GM19328 (cell line): ENCODE measurements at regions not wholly inside any gene's neighbourhood (a gene's known extent, or its start where the extent isn't known, plus 50 kb on each side); places are given as distances from the start of the nearest gene placed in this dataset.

Experiments
- ATAC-seq: cut with Tn5 transposase; IDR thresholded peaks from one replicate; pipeline ENCODE4 v1.9.1; 2021; ENCODE audit warnings: mild to moderate bottlenecking, moderate library complexity; ENCODE audit not compliant: unreplicated experiment

DNA sequence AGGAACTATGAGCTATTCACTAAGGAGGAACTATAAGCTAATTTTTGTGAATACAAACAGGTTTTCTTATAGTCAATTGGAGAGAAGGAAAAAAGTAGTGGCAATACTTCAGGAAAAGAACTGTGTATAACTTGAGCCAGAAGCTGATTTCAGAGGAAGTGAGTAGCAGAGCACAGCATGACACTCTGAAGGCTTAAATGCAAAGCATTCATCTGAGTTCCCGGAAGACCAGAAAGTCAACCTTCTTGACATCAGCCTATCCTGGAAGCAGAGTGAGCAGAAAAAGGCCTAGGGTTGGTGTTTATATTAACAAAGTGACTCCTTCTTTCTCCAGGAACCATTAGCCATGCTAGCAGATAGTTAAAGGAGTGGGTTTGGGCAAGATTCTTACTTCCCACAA, 545.2 kb downstream of the MRPL39 start:
- no peak for ATAC-seq

DNA sequence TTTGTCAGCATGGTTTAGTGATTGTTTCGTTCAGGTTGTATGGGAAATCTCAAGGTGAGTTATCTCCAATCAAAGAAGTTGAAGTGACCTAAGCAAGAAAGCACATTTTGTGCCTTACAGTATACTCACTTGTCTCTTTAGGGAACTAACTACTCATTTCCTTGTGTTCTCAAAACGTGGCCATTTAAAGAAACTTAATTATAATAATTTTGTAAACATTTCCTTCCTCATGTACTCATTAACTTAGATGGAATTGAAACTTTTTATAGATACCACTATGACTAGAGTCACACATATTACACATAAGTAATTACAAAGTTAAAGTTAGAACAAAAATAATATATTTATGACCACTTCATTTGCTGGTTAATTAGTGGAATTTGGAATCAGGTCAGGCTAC, 552.6 kb downstream of the MRPL39 start:
- ATAC-seq: no peak

DNA sequence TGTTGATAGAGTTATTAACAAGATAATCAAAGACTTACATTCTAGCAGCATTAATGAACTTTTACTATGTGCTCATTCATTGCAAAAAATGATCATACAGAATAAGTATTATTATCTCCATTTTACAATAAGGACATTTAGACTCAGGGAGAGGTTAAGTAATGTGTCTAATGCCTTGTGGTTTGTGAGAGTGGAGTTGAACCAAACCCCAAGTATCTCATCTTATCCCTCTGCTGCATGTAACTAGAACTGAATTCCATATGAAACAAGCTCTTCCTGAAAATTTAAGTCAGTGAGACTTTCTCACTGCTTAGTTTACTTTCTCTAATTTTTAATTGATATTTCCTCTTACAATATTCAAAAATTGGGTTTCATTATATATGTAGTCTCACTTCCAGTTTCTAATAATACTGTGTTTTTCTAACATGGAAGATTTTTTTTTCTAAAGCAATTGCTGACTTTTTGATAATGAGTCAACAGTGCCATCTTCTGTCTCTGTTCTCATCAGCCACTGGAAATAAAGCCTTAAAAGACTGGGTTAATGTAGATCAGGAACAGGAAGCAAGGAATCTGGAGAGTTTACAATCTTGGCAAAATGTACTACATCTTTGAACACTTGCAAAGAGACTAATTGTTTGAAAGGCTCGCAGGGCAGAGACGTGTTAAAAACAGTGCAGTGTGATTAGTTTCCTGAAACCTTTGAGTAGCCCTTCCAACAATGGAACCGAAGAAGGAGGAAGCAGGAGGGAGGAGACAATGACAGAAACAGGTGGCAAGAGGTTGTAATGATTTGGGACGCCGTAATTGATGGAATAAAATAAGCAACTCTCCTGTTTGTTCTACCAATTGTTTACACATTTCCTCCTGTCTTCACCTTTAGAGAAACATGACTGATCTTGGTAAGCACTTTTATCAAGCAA, 567.6 kb downstream of the MRPL39 start:
- ATAC-seq: peak; percentile 85

DNA sequence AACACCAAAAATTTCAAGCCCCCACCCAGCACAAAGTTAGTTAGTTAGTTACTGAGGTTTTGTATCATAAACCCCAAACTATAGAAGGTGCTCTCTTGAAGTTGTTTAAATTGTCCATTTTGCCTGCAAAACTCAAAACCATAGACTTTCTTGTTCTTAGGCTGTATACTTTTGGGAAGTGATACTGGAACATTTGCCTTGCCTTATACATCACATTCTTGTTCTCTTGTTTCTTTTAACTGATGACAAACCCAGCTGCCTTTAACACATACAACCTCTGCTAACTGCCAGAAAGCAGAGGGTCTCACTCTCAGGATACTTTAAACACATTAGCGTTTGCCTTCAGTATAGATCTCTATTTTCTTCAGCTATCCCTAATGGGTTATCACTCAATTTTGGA, 570.5 kb downstream of the MRPL39 start:
- no peak for ATAC-seq

DNA sequence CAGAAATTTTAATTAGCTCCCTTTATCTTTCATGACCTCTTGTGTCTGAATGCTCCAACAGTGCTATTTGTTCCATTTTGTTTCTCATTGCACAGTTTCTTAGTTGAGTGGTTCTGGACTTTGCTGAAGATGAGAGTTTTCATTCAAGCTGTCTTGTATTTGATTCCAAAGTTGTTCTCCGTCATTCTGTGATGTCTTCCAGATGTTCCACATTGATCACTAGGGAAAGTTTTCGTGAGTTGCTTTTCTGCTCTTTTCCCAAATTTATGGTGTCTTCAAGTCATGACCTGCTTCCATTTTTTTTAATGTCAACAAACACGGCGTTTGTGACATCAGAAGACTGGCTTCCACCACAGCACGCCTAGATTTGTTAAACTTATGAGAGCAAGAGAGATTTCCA, 575.5 kb downstream of the MRPL39 start:
- no peak for ATAC-seq

DNA sequence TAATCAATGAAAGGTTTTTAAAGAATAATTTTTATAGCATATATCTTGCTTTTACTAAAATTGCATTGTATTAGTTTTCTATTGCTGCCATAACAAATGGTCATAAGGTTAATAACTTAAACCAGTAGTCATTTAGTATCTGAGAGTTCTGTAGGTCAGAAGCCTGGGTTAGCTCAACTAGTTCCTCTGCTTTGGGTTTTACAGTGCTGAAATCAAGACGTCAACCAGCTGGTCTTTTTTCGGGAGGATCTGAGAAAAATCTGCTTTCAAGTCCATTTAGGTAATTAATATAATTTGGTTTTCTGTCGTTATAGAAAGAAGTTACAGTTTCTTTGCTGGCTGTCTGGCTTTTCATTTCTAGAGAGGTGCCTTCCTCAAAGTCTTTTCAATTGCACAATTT, 577.7 kb downstream of the MRPL39 start:
- no peak for ATAC-seq

DNA sequence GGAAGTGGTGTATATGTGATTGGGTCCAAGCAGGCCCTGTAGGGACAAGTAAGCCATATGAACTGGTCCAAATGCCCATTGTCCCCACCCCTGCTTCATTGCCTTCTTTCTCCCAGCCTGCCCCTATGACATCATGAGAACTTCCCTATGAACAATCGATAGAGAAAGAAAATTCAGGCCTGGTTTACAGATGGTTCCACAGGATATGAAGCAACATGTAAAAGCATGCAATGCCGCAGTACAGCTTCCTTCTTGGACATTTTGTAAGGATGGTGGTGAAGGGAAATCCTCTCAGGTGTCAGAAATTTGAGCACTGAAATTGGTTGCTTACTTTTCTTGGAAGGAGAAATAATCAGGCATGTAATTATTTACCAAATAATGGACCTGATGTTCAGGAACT, 581.7 kb downstream of the MRPL39 start:
- no peak for ATAC-seq

DNA sequence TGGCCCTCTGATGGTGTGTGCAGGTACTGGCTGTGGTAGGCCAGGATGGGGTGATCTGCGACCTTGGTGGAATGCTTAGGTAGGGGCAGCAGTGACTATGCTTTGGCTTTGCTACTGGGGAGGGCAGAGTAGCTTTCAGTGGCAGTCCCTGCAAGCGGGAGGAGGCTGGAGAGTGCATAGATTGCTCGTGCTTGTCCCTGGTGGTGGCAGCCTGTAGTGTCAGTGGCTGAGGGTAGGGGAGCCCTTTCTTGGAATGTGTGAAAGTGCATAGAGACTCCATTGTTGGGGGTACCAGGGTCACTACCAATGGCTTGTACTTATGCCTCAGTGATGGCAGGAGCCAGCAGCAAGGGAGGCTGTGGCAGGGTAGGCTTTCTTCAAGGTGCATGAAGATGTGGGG, 582.6 kb downstream of the MRPL39 start:
- no peak for ATAC-seq

DNA sequence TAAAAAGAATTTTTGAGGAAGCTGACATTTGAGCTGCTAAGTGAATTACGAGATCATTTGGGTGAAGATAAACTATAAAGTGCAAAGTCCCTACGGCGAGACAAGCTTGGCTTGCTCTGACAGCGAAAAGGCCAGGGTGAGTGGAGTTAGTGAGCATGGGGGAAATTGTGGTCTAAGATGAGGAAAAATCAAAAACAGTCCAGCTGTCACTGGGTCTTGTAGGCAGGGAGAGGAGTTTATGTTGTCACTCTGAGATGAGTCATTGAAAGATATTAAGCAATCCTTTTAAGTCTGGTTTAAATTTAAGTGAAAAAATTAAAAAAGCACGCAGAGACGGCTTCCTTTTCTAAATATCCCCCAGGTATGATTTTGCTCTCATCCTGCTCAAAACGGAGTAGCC, 601.9 kb downstream of the MRPL39 start:
- ATAC-seq: no peak

DNA sequence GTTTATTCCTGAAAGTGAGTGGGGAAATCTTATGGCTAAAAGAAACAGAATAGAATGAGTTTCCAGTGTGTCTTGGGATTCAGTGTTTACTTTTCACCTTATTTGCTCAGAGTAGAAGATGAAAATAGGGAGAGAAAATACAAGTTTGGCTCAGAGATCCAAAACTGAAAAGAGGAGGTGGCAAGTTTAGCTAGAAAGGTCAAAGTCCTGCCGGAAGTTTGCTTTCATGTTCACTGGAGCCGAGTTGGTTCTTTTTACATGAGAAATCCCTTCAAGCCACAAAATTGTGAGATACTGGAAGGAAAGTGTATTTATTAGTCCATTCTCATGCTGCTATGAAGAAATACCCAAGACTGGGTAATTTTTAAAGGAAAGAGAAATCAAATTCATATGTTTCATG, 604.6 kb downstream of the MRPL39 start:
- no peak for ATAC-seq

DNA sequence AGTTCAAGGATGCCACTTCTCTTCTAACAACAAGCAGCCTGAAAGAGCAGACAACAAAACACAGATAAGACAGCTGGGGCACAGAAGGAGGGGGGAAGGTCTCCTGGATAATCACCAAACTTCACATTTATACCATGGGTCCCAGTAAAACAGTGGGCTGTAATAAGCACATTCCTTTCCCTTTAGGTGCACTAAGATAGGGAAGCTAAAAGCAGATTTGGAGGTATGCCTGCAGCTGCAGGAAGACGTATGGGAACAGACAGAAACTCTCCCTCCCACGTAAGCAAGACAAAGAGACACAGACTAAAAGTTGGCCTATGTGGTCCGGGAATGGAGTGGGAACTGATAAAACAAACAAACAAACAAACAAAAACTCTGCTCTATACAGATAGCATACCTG, 612.1 kb downstream of the MRPL39 start:
- no peak for ATAC-seq

DNA sequence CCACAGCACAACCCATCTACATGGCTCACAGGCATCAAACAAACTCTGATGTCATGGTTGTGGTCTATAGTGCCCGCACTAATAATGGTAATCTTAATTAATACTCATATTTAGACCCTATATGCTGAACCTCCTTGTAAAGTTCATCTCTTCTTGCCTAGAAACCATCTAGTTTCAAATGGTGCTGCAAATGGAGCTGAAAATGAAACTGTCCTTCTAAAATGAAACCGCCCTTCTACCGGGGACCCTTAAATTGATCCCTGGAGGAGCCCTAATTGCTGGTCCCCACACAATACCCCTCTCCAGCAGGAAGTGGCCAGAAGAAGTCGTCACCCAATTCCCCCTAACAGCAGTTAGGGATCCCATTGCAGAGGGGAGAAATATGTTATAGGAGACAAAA, 612.6 kb downstream of the MRPL39 start:
- no peak for ATAC-seq

DNA sequence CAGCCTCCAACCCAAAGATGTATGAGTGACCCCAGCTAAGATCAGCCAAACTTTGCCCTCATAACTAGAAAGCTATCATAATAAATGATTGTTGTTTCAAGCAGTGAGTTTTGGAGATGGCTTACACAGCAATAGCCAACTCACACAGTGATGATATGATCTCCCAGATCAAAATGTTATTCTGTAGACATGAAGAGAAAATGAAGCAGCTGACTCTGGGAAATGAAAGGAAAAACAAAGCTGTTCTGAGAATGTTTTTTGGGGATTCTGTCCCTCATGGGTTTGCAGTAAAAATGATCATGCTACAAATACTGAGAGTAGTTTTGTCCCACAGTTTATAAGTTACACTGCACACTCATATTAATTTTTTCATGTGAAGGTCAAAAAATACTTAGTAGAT, 617.8 kb downstream of the MRPL39 start:
- ATAC-seq: no peak

DNA sequence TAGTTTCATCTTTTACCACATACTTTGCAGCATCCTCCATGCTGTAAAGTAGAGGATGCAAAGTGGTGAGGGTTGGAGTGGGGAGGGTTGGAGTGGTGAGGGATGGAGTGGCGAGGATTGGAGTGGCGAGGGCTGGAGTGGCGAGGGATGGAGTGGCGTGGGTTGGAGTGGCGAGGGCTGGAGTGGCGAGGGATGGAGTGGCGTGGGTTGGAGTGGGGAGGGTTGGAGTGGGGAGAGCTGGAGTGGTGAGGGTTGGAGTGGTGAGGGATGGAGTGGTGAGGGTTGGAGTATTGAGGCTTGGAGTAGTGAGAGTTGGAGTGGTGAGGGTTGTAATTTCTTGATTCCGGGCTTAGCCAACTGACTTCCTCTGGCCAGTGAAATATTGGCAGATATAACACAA, 618.3 kb downstream of the MRPL39 start:
- ATAC-seq: no peak

DNA sequence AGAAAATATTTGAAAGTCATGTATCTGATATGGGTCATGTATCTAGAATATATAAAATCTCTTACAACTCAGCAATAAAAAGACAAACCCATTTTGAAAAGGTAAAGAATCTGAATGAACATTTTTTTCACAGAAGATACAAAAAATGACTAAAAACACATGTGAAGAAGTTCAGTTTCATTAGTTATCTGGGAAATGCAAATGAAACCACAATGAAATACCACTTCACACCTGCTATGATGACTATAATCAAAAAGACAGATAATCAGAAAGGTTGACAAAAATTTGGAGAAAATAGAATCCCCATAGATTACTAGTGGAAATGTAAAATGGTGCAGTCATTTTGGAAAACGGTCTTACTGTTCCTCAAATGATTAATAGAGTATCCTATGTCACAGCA, 631.0 kb downstream of the MRPL39 start:
- no peak for ATAC-seq

DNA sequence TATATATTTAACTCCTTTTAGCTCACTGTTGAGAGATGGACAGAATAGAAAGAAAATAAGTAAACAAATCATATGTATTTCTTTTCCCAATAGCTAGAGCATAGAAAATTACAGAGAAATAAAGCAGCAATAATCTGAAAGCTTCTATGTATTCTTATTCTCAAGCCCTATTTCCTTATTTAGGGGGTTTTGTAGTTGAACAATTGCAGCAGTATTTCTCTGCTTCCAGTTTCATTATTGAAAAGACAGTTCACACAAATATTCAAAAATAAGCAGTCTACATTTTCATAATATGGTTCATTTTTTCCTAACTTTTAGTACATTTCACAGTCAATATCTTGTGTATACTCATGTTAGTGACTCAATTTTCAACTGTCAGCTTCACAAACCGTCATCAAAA, 638.2 kb downstream of the MRPL39 start:
- ATAC-seq: no peak

DNA sequence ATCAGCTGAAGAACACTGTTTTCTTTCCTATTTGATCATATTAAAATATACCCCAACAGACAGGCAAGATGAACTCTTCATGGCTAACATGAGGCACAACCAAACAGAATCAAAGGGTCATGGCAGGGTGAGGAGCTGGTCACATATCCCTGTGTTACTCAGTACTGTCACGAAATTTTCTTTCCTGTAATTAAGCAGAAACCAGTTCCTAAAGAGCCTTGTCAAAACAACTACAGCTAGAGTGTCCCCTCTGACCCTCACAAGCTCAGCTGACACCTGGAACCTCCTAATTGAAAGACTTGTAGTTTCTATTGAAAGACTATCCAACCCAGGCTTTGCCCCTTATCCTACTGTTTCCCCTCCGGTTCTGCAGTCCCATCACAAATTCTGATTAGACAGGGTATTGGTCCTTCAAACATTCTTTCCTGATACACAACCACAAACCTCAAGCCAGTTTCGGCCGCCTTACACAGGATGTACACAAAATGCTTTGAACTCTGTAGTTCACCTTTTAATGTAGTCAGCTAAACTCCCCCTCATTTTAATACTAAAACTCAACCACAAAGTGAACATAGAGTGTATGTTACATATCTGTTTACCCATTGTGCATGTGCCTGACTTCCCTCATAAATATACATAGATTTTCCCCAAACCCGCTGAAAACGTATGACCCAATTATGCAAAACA, 651.9 kb downstream of the MRPL39 start:
- peak; percentile 92 for ATAC-seq

DNA sequence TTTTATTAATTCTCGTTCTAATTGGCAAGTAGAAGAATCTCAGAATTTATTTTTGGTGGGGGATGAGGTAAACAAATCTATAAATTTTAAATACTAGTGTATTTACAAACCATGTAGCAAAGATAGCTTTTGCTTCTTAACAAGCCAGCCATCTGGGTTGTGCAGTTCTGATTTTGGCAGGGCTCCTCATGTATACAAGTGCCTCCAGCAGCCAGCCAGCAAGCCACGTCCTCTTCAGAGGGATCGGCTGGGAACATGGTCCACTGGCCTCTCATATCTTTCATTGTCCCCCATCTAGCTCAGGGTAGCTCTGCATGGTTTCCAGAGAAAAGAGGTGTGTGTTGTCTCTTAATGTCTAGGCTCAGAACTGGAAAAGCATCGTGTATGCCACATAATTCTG, 659.1 kb downstream of the MRPL39 start:
- ATAC-seq: no peak

DNA sequence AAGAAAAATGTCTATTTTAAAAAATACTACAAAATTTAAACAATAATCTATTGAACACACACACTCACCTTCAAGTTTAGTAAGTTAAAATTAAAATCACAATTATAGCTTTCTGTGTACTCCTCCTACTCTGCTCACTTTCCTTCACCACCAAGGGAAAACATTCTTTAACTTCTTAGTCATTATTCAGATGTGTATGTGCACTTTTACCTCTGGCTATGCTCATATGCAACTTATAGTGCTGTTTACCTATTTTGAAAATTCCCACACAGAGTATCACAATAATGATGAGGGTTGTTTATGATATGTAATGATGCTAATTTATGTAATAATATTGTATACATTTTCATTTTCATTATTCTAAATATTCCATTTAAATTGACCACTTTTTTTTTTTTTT, 661.4 kb downstream of the MRPL39 start:
- no peak for ATAC-seq

DNA sequence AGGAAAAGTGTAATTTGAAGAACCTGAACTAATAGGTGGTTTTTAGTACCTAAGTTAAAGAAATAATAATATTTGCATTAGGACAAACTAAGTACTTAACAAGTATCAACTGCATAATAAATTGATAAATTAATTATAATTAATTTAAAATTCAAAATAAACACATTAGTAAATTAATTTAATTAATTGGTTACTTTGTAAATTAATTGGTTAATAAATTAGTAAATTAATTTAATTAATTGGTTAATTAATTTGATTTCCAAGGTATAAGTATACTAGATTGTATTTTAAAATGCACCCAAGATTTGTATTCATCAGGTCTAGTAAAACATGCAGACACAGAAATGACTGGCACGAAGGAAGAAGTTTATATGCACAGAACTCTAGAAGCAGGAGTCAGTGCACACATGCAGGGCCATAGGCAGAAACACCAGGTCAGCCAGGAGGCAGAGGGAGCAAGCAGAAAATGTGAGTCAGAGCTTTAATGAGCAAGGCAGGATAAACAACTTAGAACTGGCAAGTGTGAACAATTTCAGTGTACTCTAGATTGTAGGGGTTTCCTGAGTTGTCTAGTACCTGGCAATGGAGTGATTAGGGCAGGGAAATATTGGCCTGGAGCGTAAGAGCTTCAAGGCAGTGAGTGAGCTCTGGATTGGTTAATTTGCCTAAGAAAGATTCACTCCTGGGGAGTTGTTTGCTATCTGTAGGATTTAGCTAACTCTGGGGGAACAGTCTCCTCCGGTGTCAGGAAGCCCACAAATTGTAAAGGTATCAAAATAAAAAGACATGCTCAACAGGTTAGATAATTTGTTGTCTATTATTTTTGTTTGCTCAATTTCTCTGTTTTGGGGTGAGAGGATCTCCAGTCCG, 665.7 kb downstream of the MRPL39 start:
- no peak for ATAC-seq

DNA sequence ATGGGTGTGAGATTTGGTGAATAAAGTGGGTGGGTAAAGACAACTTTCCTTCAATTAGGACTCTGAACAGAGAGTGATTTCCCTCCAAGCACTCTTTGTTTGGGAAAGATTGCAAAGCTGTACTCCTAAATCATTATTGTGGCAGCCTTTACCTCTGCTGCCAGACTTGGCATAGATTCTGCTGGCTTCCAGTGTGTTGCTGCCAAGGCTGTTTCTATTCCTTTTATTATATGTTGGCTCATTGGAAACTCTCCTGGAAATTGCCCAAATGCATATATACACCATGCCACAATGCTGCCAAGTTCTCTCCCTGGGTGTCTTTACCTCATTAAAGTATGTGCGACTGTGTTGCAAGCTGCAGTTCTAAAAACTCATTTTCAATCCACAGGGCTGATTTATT, 668.0 kb downstream of the MRPL39 start:
- no peak for ATAC-seq

DNA sequence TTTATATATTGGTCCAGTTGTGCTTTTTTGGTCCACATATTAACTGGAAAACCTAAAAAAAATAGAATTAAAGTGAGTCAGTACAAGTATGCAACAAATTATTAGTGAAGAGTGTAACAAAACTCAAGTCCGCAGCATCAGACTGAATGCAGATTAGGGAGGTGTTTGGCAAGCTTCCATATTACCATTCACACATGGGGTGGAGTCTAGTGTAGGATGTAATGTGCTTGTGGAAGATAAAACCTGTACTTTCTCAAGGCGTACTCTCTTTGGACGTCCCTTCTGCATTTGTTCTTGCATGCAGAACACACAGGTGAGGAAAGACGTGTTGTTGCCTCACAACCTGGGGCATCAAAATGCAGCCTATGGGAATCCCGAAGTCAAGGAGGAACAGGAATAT, 668.7 kb downstream of the MRPL39 start:
- no peak for ATAC-seq
